ENCODE measurements at regions not wholly inside any gene's neighbourhood (a gene's known extent, or its start where the extent isn't known, plus 50 kb on each side); places are given as distances from the start of the nearest gene placed in this dataset.

- peak in 4 of 9 donors; percentile 9 to 43 (median 10) for DNase-seq (ENCODE audit: low read depth in 6 of 9, low spot score in 9 of 9)
- Histone ChIP-seq H3K36me3 (ENCODE audit: control insufficient read depth in 2 of 2, insufficient read depth in 2 of 2, low read length in 1 of 2) (no peaks in the 10 kb centered on the region), H3K27me3 (ENCODE audit: control insufficient read depth in 2 of 2, insufficient read depth in 1 of 2, low read length in 1 of 2) (no peaks in the 10 kb centered on the region), H3K9me3 (ENCODE audit: control insufficient read depth in 2 of 2, insufficient read depth in 1 of 2, low read length in 1 of 2) (no peaks in the 10 kb centered on the region), H3K4me3 (ENCODE audit: low read length in 2 of 2) (no peak overlapping the region), H3K27ac (ENCODE audit: low read depth in 1 of 2, low read length in 1 of 2) (no peak overlapping the region), H3K4me1 (ENCODE audit: control insufficient read depth in 2 of 2, insufficient read depth in 2 of 2, low read length in 2 of 2) (no peaks in the 10 kb centered on the region)
- 36% methylated on average over 5 of the region's 5 CpGs for WGBS
Observed at GRCh38 chr15:25501828-25502446, 63.1 kb upstream of the UBE3A start.

DNA sequence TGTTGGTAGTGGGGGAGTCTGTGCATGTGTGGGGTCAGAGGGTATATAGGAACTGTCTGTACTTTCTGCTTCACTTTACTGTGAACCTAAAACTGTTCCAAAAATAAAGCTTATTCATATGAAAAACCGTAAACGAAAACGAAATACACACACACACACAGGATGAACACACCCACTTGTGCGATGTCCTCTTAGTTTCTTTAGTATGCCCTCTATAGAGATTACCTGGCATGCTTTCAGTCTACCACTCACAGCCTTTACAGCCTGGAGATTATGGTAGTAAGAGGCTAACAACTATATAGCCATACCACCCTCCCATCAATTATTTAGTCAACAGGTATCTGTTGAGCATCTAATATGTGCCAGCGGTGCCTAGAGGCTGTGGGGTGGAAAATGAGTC lies 60.0 kb upstream of the UBE3A start:
- H3K4me3 ChIP-seq (ENCODE audit: low read length in 2 of 2) = no peak overlapping the region
- no peak overlapping the region for H3K27ac ChIP-seq (ENCODE audit: low read depth in 1 of 2, low read length in 1 of 2)
- 94% methylated on average over 5 of the region's 5 CpGs for WGBS
- H3K9me3 ChIP-seq (ENCODE audit: control insufficient read depth in 2 of 2, insufficient read depth in 1 of 2, low read length in 1 of 2) = no peaks in the 10 kb centered on the region
- H3K4me1 ChIP-seq (ENCODE audit: control insufficient read depth in 2 of 2, insufficient read depth in 2 of 2, low read length in 2 of 2) = no peaks in the 10 kb centered on the region
- H3K27me3 ChIP-seq (ENCODE audit: control insufficient read depth in 2 of 2, insufficient read depth in 1 of 2, low read length in 1 of 2) = no peaks in the 10 kb centered on the region
- H3K36me3 ChIP-seq (ENCODE audit: control insufficient read depth in 2 of 2, insufficient read depth in 2 of 2, low read length in 1 of 2) = no peaks in the 10 kb centered on the region
- no peak for DNase-seq (ENCODE audit: low read depth in 6 of 9, low spot score in 9 of 9)

GRCh38 chr15:25497934-25498333 lies 59.1 kb upstream of the UBE3A start:
- no peaks in the 10 kb centered on the region for H3K9me3 ChIP-seq (ENCODE audit: control insufficient read depth in 2 of 2, insufficient read depth in 1 of 2, low read length in 1 of 2)
- H3K36me3 ChIP-seq (ENCODE audit: control insufficient read depth in 2 of 2, insufficient read depth in 2 of 2, low read length in 1 of 2) = no peaks in the 10 kb centered on the region
- H3K27me3 ChIP-seq (ENCODE audit: control insufficient read depth in 2 of 2, insufficient read depth in 1 of 2, low read length in 1 of 2) = no peaks in the 10 kb centered on the region
- DNase-seq (ENCODE audit: low read depth in 6 of 9, low spot score in 9 of 9) = no peak
- H3K27ac ChIP-seq (ENCODE audit: low read depth in 1 of 2, low read length in 1 of 2) = no peak overlapping the region
- 87% methylated on average over 3 of the region's 3 CpGs for WGBS
- H3K4me1 ChIP-seq (ENCODE audit: control insufficient read depth in 2 of 2, insufficient read depth in 2 of 2, low read length in 2 of 2) = no peaks in the 10 kb centered on the region
- H3K4me3 ChIP-seq (ENCODE audit: low read length in 2 of 2) = no peak overlapping the region

GRCh38 chr15:25493823-25494526 lies 55.2 kb upstream of the UBE3A start:
- Histone ChIP-seq H3K27me3 (ENCODE audit: control insufficient read depth in 2 of 2, insufficient read depth in 1 of 2, low read length in 1 of 2) (no peaks in the 10 kb centered on the region), H3K9me3 (ENCODE audit: control insufficient read depth in 2 of 2, insufficient read depth in 1 of 2, low read length in 1 of 2) (no peaks in the 10 kb centered on the region), H3K27ac (ENCODE audit: low read depth in 1 of 2, low read length in 1 of 2) (no peak overlapping the region), H3K4me1 (ENCODE audit: control insufficient read depth in 2 of 2, insufficient read depth in 2 of 2, low read length in 2 of 2) (no peaks in the 10 kb centered on the region), H3K4me3 (ENCODE audit: low read length in 2 of 2) (no peak overlapping the region), H3K36me3 (ENCODE audit: control insufficient read depth in 2 of 2, insufficient read depth in 2 of 2, low read length in 1 of 2) (no peaks in the 10 kb centered on the region)
- no peak for DNase-seq (ENCODE audit: low read depth in 6 of 9, low spot score in 9 of 9)
- 94% methylated on average over 2 of the region's 2 CpGs for WGBS

DNA sequence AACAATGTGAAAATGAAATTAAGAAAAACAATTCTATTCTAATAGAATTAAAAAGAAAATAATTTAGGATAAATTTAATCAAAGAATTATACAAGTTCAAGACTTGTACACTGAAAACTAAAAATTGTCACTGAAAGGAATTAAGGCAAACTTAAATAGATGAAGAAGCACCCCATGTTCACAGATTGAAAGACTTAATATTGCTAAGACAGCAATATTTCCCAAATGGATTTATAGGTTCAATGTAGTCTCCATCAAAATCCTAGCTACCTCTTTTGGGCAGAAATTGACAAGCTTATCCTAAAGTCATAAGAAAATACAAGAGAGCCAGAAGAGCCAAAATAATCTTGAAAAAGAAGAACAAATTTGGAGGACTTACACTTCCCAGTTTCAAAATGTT lies 53.5 kb upstream of the UBE3A start:
- Histone ChIP-seq H3K36me3 (ENCODE audit: control insufficient read depth in 2 of 2, insufficient read depth in 2 of 2, low read length in 1 of 2) (no peaks in the 10 kb centered on the region), H3K4me1 (ENCODE audit: control insufficient read depth in 2 of 2, insufficient read depth in 2 of 2, low read length in 2 of 2) (no peaks in the 10 kb centered on the region), H3K9me3 (ENCODE audit: control insufficient read depth in 2 of 2, insufficient read depth in 1 of 2, low read length in 1 of 2) (no peaks in the 10 kb centered on the region), H3K27ac (ENCODE audit: low read depth in 1 of 2, low read length in 1 of 2) (no peak overlapping the region), H3K4me3 (ENCODE audit: low read length in 2 of 2) (no peak overlapping the region), H3K27me3 (ENCODE audit: control insufficient read depth in 2 of 2, insufficient read depth in 1 of 2, low read length in 1 of 2) (no peaks in the 10 kb centered on the region)
- no peak for DNase-seq (ENCODE audit: low read depth in 6 of 9, low spot score in 9 of 9)

All from thymus (tissue), 11 donors.